ENCODE measurements at regions not wholly inside any gene's neighbourhood (a gene's known extent, or its start where the extent isn't known, plus 50 kb on each side); places are given as distances from the start of the nearest gene placed in this dataset.

- TF ChIP-seq ZNF423 (CRISPR knock-in tag; IDR thresholded peaks at IDR 0.05), result no peak
- TF ChIP-seq TEAD4 (CRISPR knock-in tag; IDR thresholded peaks at IDR 0.05), result no peak
- TF ChIP-seq USF2 (CRISPR knock-in tag; IDR thresholded peaks at IDR 0.05), result no peak
- TF ChIP-seq ZNF281 (CRISPR knock-in tag; IDR thresholded peaks at IDR 0.05), result no peak
- no peak for TF ChIP-seq CTCF (IDR thresholded peaks at IDR 0.05)
- no peak for TF ChIP-seq NR3C1 (CRISPR knock-in tag; conservative IDR thresholded peaks at IDR 0.05; ENCODE audit: low read depth)
- no peak for TF ChIP-seq IRF1 (CRISPR knock-in tag; IDR thresholded peaks at IDR 0.05)
- no peak for TF ChIP-seq IRF2 (CRISPR knock-in tag; IDR thresholded peaks at IDR 0.05; ENCODE audit: borderline replicate concordance, low read depth)
- TF ChIP-seq ARID4B (CRISPR knock-in tag; IDR thresholded peaks at IDR 0.05; ENCODE audit: borderline replicate concordance), result no peak
- no peak for TF ChIP-seq ESRRA (CRISPR knock-in tag; IDR thresholded peaks at IDR 0.05; ENCODE audit: borderline replicate concordance)
- no peak for TF ChIP-seq SP1 (CRISPR knock-in tag; conservative IDR thresholded peaks at IDR 0.05)
- no peak for TF ChIP-seq ATF2 (CRISPR knock-in tag; IDR thresholded peaks at IDR 0.05; ENCODE audit: borderline replicate concordance, low read depth)
Measured at GRCh38 chr1:14136881-14137280, 436.9 kb downstream of the PRDM2 start.
